NCI-H510A (cell line): ENCODE measurements at regions not wholly inside any gene's neighbourhood (a gene's known extent, or its start where the extent isn't known, plus 50 kb on each side); places are given as distances from the start of the nearest gene placed in this dataset.
"Not testable (repeated sequence)": the region's sequence is repeated elsewhere in the genome, so short reads cannot be mapped to it uniquely, and the experiment has no call there.

Experiments used
- DNase-seq: peaks from one replicate; lab custom pipeline; 2025; lab: John Stamatoyannopoulos, UW

DNA sequence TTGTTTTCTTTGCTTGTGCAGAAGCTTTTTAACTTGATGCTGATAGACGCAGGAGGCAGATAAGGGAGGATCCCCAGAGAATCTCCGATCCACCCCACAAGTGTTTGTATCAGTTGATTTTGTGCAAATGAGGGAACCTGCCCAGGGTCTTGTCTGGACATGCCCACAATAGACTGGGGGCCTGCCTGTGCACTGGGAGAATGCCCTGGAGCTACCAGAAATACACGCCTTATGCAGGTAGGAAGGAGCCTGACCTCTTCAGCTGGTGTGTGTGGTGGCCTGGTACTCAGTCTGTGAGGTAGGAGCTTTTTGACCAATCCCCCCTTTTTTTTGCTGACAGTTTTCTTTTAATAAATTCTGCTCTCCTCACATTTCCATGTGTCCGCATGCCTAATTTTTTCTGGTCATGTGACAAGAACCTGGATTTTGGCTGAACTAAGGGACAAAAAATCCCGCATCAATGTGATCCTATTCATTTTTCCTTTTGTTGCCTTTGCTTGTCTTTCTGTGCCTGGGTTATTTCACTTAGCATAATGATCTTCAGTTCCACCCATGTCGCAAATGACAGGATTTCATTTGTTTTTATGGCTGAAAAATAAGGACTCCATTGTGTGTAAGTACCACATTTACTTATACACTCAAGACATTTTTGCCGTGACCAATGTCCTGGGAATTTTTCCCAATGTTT is 430.6 kb upstream of the NRG3 start:
- no peak for DNase-seq

DNA sequence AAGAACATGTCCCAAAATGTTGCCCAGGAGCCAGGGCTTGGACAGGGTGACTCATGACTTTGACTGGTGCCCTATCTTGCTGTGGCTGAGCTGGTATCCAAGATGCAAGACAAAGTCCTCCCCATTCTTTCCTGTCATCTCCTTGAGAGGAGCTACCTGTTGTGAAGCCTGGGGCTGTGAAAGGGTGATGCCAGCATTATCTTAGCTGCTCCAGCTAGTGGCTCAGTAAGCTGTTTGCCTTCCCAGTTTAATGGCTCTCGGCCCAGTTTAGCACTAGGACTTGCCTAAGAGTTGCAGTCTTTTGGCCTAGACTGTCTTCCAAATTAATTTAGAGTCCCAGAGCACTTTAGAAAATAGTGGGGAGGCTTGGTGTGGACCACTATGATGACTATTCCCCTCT is 424.3 kb upstream of the NRG3 start:
- DNase-seq: no peak

DNA sequence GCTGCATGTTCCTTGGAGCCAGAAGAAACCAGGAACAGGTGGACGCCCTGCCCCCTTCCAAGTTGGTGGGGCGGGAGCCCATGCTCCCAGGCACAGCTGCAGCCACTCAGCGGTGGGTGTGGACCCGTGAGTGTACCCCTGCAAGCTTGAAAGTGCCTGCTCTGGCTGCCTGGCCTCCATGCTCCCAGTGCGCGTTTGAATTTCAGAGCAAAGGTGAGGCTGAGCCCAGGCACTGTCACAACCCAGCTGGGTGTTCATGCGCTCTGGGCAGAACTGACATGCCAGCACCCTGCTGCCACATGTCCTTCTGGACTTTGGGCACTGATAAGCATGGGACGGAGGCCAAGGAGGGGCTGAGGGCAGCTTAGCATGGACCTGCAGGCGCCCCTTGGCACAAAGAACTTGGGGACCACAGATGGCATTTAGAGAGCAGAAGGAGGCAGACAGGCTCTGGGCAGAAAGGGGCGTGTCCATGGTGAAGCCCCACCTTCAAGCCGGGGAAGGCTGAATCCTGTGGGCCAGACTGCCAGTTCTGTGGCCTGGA is 402.0 kb upstream of the NRG3 start:
- DNase-seq: no peak

DNA sequence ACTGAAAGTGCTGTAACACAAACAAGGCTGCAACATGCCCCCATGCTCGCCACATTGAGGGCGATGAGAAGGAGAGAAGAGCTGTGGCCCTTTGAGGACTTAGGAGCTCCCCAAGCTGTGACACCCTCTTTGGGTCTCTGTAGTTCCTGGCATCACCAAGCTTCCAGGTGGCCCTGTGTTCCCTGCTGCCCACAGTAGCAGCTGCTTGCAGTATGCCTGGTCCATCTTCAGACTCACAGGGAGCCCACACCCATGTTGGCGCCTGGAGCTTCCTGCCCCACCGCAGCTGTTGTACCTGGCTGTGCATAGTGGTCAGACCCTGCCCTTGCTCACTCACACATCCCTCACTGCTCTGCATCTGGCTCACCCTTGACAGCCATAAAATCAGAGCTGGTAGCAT is 401.2 kb upstream of the NRG3 start:
- DNase-seq: no peak

DNA sequence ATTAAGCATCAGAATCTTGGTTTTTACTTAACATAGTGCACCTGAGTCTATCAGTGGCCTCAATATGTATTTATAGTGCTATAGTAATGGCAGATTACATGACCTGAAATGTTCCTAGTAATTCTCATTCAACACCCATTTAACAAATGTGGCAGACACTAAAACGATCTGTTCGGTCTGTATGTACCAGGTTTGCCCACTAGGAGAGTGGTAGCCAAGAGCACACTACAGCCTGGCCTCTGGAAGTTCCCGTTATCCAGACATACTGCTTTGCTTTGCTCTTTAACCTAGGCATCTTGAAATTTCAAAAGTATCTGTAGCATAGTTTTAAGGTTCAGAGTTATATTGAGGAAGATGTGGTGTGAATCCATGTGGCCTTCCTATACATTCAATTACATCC is 395.7 kb upstream of the NRG3 start:
- DNase-seq: no peak

DNA sequence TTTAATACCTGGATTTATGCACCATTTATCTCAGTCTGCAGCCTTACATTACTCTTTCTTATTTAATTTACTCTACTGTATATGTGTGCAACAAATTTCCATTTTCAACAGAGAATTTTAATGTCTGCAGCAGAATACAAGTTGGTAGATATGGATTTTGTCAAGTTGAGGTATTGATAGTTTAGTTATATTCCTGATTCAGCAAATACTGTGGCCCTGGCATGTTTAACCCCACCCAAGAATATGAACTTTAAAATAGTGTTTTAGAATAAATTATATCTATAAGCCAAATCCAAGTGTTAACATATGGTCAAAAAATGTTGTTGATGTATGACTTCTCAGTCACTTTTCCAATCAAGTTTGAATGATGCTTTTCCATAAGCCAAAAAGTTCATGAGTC is 378.4 kb upstream of the NRG3 start:
- no peak for DNase-seq

DNA sequence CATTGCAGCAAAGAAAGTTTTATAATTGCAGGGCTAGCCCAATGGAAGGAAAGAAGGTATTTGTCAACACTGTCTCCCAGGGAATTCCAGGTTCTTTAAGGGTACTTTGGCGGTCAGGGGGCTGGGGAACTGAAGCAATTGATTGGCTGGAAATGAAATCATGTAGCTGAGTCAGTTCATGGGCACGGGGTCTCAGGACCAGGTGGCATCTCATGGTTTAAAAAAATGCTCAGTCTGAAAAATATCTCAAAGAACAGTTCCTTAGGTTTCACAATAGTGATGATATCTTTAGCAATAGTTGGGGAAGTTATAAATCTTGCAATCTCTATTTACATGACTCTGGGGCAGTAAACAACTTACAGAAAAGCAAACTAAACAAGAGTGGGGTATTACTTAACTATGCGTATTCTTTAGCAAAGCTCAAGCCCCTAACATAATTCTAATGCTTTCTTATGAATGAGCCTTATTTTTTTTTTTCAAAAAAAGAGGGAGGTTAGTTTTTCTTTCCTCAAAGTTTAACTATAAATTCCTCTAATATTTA is 376.9 kb upstream of the NRG3 start:
- DNase-seq: no peak

DNA sequence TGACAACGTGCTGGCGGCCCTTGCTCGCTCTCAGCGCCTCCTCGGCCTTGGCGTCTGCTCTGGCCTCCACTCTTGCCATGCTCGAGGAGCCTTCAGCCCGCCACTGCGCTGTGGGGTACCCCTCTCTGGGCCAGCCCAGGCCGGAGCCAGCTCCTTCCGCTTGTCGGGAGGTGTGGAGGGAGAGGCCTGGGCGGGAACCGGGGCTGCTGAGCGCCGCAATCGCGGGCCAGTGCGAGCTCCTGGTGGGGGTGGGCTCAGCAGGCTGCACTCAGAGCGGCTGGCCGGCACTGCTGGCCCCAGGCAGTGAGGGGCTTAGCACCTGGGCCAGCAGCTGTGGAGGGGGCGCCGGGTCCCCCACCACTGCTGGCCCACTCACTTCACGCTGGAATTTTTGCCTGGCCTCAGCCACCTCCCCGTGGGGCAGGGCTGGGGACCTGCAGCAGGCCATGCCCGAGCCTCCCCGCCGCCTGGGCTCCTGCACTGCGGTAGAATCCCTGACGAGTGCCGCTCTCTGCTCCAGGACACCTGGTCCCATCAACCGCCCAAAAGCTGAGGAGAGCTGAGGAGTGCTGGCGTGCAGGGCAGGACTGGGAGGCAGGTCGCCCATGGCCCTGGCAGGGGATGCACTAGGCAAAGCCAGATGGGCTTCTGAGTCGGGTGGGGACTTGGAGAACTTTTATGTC is 372.2 kb upstream of the NRG3 start:
- DNase-seq: no peak

DNA sequence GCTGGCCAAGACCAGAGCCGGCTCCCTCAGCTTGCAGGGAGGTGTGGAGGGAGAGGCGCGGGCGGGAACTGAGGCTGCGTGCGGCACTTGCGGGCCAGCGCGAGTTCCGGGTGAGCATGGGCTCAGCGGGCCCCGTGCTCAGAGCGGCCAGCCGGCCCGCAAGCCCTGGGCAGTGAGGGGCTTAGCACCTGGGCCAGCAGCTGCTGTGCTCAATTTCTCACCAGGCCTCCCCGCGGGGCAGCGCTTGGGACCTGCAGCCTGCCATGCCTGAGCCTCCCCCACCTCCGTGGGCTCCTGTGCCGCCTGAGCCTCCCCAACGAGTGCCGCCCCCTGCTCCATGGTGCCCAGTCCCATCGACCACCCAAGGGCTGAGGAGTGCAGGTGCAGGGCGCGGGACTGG is 369.2 kb upstream of the NRG3 start:
- not testable (repeated sequence) for DNase-seq

DNA sequence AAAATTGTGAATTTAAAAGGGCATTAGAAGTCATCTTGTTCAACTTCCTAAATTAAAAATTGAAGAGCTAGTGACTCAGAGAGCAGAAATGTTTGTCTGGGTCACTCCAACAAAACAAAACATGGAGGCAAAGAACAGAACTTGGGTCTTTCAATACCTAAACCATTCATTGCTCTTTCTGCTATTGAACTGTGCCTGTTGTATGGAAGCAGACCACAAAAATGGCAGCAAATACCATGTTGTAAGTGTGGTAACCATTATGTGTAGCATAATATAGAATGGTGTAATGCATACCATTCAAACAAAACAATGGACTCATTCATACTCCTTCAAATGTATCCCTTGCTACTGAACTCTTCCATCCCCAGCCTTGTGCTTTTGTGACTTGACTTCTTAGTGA is 360.2 kb upstream of the NRG3 start:
- DNase-seq: no peak

DNA sequence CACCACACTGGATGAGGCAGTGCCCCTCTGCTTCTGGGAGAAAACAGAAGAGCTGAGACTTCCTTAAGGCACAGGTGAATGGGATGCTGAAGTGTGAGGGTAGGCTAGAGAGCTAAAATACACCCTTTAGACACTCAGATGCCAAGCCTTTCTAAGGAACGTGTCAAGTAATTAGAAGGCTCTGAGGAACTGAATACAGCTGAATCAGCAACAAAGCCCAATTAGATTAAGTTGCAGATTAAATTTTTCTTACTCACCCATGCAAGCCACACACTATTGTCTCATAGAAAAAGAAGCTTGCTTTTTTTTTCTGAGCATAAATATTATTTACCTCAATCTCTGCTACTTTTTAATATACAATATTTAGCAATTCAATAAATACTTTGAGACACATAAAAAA is 354.3 kb upstream of the NRG3 start:
- DNase-seq: no peak

DNA sequence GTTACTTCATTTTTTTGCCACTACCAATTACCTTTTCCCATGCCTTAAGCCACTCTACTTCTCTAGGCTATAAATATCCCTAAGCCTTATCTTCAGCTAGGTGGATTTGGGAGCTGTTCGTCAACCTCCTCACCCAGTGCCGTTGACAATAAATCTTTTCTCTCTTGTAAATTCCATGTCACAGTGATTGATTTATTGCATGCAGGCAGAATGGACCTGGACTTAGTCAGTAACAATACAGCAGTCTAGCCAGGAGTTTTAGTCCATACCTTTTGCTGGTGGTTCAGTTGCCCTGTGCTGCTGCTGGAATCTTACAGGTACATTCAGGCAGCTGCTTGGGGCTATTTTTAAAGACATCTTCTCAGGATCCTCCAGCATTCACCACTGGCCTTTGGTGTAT is 350.5 kb upstream of the NRG3 start:
- DNase-seq: no peak

DNA sequence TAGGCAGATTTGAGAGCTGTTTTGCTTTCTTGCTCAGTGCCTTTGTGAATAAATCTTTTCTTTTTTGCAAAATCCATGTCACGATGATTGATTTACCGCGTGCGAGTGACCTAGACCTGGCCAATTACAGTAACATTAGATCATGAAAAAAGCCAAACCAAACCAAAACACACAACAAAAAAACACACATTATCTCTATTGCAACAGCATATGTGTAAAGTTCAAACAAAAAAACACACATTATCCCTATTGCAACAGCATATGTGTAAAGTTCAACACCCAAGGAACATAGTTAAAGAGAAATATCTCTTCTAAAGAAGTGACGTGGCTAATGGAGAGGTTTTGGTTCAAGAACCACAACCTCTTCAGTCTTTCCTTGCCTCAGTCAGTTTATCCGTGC is 342.6 kb upstream of the NRG3 start:
- DNase-seq: no peak

DNA sequence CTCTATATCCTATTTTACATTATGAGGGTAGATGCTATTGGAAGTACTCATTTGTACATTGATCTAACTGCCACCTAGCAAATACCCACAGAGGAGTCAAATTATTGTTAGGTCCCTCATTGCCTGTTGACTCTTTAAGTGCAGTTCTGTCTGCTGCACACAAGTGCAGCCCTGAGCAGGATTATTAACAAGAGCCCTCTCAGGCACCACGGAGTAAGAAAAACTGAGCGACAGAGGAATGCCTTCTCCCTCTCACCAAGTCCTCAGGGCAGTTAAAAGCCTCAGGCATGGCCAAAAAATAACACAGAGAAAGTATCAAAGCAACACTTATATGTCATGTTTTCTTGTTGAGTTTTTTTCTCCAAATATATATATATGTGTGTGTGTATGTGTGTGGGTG is 340.0 kb upstream of the NRG3 start:
- no peak for DNase-seq

DNA sequence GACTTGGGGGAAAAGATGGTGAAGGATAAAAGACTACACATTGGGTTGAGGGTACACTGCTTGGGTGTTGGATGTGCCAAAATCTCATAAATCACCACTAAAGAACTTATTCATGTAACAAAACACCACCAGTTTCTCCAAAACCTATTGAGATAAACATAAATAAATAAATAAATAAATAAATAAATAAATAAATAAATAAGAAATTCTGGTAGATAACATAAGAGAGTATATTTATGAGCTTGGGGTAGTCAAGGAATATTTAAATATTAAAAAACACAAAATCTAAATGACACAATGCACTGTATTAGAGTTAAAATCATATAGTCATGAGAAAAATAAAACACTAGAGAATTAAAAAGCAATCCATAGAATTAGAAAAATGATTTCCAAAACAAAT is 333.5 kb upstream of the NRG3 start:
- DNase-seq: no peak

DNA sequence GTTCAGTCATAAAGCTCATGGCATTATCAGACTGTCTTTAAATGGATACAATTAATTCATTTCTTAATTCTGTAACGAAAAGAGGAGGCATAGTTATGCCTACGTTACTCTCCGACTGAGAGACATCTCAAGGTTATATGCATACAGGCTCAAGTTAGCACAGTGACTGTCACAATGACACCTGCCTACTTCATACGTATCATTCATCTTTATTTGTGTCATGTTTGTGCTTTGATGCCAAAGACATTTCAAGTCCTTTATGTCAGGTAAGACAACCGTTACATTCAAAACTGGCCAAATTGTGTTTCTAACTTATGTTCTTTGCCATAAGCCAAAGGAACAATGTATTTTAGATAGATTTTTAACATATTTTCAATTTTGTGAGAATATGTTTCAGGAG is 328.8 kb upstream of the NRG3 start:
- no peak for DNase-seq

DNA sequence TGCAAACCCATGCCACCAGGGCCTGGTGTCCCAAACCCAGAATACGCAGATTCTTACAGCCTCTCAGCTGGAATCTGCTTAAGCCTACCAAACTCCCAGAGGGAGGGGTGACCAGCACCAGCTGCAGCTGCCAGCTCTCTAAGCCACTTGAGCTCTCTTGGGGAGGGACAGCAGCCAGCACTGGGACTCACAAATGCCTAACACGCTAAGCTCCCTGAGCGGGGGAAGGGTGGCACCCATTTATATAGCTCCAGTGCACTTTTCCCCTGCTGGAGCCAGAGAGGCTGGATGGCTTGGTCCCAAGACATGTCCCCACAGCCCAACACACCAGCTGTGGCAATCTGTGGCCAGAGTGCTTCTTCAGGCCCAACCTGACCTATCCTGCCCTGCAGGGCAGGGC is 326.8 kb upstream of the NRG3 start:
- peak; percentile 71 for DNase-seq

DNA sequence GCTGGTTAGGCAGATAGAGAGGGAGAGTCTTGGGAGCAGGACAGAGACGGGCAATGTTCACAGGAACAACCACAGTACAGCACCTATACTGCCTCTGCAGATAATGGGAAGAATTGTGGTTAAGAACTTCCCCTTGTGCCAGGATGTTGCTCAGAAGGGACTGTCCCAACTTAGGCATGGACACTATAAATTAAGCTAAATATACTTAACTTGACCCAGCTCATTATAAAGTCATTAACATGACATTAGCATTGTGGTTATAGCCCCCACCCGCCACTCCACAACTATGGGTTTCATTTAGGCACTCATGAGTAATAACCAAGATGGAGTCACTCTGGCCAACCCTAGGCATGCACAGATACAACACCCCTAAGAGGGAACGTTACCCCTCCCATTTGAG is 310.9 kb upstream of the NRG3 start:
- no peak for DNase-seq

DNA sequence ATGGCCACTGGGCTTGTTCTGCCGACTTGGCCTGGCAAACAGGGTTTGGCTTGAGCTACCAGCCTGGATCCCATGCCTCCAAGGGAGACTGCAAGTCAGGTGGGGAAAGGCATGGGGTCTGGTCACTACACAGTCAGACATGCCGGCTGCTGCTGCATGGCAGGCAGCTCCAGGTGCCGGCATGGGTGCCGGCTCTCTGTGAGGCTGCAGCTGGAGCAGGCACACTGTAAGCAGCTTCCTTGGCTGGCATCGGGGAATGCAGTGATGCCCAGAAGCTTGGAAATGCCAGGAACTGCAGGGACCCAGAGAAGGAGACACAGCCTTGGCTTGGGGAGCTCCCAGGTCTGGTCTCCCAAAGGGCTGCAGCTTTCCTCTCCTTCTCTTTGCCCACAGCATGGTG is 305.5 kb upstream of the NRG3 start:
- no peak for DNase-seq

DNA sequence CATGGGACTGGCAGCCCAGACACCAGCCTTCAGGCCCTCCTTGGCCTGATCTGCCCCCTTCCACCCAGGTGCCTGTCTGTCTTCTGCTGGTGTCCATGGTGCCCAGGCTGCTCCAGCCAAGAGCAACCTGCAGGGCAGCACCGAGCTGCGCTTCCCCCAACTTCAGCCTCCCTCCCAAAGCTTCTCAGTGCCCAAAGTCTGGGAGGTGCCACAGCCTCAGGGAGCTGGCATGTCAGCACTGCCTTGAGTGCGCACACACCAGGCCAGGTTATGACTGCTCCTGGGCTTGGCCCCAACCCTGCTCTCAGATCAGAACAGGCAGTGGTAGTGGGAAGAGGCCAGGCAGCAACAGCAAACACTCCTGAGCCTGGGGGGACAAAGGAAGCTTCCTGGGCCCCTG is 304.6 kb upstream of the NRG3 start:
- no peak for DNase-seq

DNA sequence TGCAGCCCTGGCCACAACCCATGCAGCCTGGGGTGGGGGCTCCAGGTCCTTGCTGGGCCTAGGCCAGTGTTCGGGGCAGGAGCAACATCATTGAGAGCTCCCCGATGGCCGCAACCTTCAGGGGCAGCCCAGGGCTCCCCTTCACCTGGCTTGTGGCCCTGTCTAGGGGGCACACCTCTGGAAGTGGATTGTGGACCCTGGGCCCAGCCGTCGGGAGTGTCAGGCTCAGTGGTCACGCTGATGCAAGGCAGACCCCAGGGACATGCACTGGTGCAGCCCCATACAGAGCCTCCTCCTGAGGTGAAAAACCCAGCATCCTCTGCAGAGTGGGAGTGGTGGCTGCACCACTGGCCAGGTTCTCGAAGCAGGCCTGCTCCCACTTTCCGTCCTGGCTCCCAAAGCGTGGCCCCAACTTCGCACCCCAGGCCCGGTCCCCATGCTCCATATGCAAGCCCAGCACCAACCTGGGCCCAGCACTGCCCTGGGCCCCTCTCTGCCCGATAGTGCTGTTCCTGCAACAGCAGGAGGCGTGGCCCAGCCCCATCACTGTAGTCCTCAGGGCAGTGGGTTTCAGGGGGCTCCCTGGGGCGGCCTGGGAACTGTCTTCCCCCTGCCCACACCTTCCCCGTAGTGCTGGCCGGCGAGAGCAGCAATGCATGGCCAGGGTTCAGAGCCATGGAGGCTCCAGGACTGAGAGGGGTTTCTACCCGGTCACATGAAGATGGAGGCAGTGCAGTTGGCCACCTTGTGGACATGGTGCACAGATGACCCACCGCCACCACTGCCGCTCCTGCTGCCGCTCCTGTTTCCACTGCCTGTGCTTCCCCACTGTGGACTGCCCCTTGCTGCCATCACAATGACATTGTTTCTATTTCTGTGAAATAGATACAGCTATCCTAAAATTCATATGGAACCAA is 303.9 kb upstream of the NRG3 start:
- DNase-seq: no peak

DNA sequence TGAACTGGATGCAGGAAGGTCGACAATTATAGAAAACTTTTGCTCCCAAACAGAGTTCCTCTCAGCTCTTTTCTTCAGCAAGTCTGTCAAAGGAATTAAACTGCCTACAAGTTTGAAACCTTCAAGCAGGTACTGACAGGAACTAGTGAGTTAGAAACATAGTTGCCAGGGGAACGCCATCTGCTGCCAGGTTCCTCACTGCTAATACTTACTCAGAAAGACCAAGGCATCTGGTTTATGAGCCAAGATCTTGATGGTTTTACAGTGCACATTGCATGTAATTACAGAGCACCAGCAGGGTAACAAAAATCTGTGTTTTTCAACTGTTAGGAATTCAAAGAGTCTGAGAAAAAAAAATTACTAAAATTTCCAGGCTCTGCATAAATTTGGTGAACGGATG is 300.0 kb upstream of the NRG3 start:
- DNase-seq: no peak

DNA sequence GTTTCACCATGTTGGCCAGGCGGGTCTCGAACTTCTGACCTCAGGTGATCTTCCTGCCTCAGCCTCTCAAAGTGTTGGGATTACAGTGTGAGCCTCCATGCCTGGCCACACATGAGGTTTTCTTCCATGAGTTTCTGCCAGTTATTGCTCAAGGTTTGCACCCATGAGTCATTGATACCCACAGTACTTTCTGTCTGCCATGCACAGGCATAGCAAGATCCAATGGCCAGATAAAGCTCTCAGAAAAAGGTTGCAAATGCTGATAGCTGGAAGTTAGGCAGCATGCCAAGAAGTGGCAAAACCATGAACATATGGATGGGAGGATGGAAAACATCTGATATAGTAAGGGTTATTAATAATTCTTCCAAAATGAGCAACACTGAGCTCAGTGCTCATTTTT is 298.7 kb upstream of the NRG3 start:
- DNase-seq: no peak
